H1 (cell line): ENCODE measurements at regions not wholly inside any gene's neighbourhood (a gene's known extent, or its start where the extent isn't known, plus 50 kb on each side); places are given as distances from the start of the nearest gene placed in this dataset.

Experiments
- CTCF ChIA-PET: fragments of 300-600 bp; sonication (Branson Sonifier 250); formaldehyde crosslinking; loops from one replicate; lab custom pipeline; 2021; ENCODE audit not compliant: partially characterized antibody; lab: Charles Lee
- POLR2A ChIA-PET: fragments of 300-600 bp; sonication (Branson Sonifier 250); formaldehyde crosslinking; loops from one replicate; lab custom pipeline; 2021; ENCODE audit warnings: inconsistent platforms; ENCODE audit not compliant: partially characterized antibody; lab: Charles Lee
- DNase-seq, 2 experiments: peaks; one replicate each; pipeline versions ENCODE4 v3.0.0 to v3.0.0-alpha.2; 2010 to 2022; ENCODE audit warnings: low spot score in 2 of 2, low read depth in 1 of 2, mixed read lengths in 1 of 2
- FAIRE-seq: peaks from 2 replicates; lab custom pipeline; 2011; peaks lifted over from hg19 to GRCh38; lab: Jason Lieb, UNC
- H2AFZ ChIP-seq: 2 replicates; pipeline ENCODE4 v1.8.1; 2012; ENCODE audit warnings: low read length, inconsistent platforms
- H2AK5ac ChIP-seq: 2 replicates; pipeline ENCODE4 v1.6.1; 2013; ENCODE audit warnings: low read depth, low read length
- H2BK120ac ChIP-seq: replicated peaks from 2 replicates; pipeline ENCODE3; 2013; ENCODE audit warnings: low read depth, low read length, inconsistent platforms
- H2BK12ac ChIP-seq: 2 replicates; pipeline ENCODE4 v1.6.1; 2013; ENCODE audit warnings: low read depth, low read length
- H2BK15ac ChIP-seq: 2 replicates; pipeline ENCODE4 v1.6.1; 2013; ENCODE audit warnings: low read length
- H2BK20ac ChIP-seq: 2 replicates; pipeline ENCODE4 v1.6.1; 2013; ENCODE audit warnings: low read length
- H2BK5ac ChIP-seq: 2 replicates; pipeline ENCODE4 v1.6.1; 2013; ENCODE audit warnings: low read depth, low read length
- H3K14ac ChIP-seq: 2 replicates; pipeline ENCODE4 v1.6.1; 2013; ENCODE audit warnings: inconsistent platforms; ENCODE audit not compliant: insufficient read length
- H3K18ac ChIP-seq: 2 replicates; pipeline ENCODE4 v1.6.1; 2013; ENCODE audit warnings: low read length; ENCODE audit errors: extremely low read depth
- H3K23ac ChIP-seq: 2 replicates; pipeline ENCODE4 v1.6.1; 2013; ENCODE audit warnings: inconsistent platforms; ENCODE audit not compliant: insufficient read length
- H3K23me2 ChIP-seq: 2 replicates; pipeline ENCODE4 v1.6.1; 2013; ENCODE audit warnings: low read depth, low read length
- H3K27ac ChIP-seq: 2 replicates; pipeline ENCODE4 v1.6.1; 2011; ENCODE audit warnings: low read depth, low read length, inconsistent platforms
- H3K27me3 ChIP-seq, 4 experiments: replicated peaks in 1 of 4; 1 replicate in 1 of 4; 2 replicates in 3 of 4; pipeline versions ENCODE4 v1.6.1 to v1.8.1; 2011 to 2013; ENCODE audit warnings: low read length in 3 of 4, mild to moderate bottlenecking in 3 of 4, inconsistent platforms in 2 of 4, mixed read lengths in 2 of 4, moderate library complexity in 1 of 4; ENCODE audit not compliant: control insufficient read depth in 3 of 4, insufficient read depth in 3 of 4; ENCODE audit errors: extremely low read depth in 1 of 4
- H3K36me3 ChIP-seq, 4 experiments: 2 replicates each; pipeline versions ENCODE4 v1.6.1 to v1.8.1; 2011 to 2013; ENCODE audit warnings: mild to moderate bottlenecking in 4 of 4, low read length in 3 of 4, moderate library complexity in 2 of 4, control low read depth in 1 of 4, inconsistent platforms in 1 of 4; ENCODE audit not compliant: insufficient read depth in 4 of 4, control insufficient read depth in 2 of 4
- H3K4ac ChIP-seq: replicated peaks from 2 replicates; pipeline ENCODE3; 2013; ENCODE audit warnings: low read length, low read depth, mixed read lengths, inconsistent platforms; ENCODE audit not compliant: insufficient read length
- H3K4me1 ChIP-seq, 4 experiments: replicated peaks in 1 of 4; 1 replicate in 1 of 4; 2 replicates in 3 of 4; pipeline versions ENCODE4 v1.6.1 to v1.8.1; 2011 to 2013; ENCODE audit warnings: low read length in 3 of 4, inconsistent platforms in 2 of 4, mixed read lengths in 1 of 4; ENCODE audit not compliant: insufficient read depth in 4 of 4, control insufficient read depth in 3 of 4
- H3K4me2 ChIP-seq, 2 experiments: 2 replicates each; pipeline versions ENCODE4 v1.6.1 to v1.8.1; 2011 to 2013; ENCODE audit warnings: low read depth in 2 of 2, low read length in 2 of 2, control low read depth in 1 of 2, inconsistent platforms in 1 of 2, mild to moderate bottlenecking in 1 of 2; ENCODE audit not compliant: insufficient read depth in 1 of 2
- H3K4me3 ChIP-seq, 4 experiments: fragments of 200-600, 300-600 bp in 1 of 4; sonication (generic), shearing (Covaris generic), sonication (Bioruptor Twin) in 1 of 4; 2 replicates each; pipeline versions ENCODE4 v1.5.1 to v1.8.1; 2011 to 2016; ENCODE audit warnings: low read length in 4 of 4, low read depth in 3 of 4, control low read depth in 2 of 4, inconsistent platforms in 2 of 4, mild to moderate bottlenecking in 2 of 4, mixed read lengths in 1 of 4, moderate library complexity in 1 of 4; ENCODE audit not compliant: insufficient read depth in 2 of 4; ENCODE audit errors: extremely low read depth in 1 of 4
- H3K56ac ChIP-seq: replicated peaks from 2 replicates; pipeline ENCODE3; 2013; ENCODE audit warnings: low read depth, mild to moderate bottlenecking, mixed read lengths, low read length, inconsistent platforms; ENCODE audit not compliant: insufficient read length
- H3K79me1 ChIP-seq: 2 replicates; pipeline ENCODE4 v1.6.1; 2013; ENCODE audit warnings: low read depth, low read length, control low read depth
- H3K79me2 ChIP-seq, 2 experiments: 2 replicates each; pipeline versions ENCODE4 v1.6.1 to v1.8.1; 2012 to 2013; ENCODE audit warnings: low read length in 2 of 2, mild to moderate bottlenecking in 2 of 2, inconsistent platforms in 1 of 2; ENCODE audit not compliant: insufficient read depth in 2 of 2, control insufficient read depth in 1 of 2
- H3K9ac ChIP-seq, 4 experiments: replicated peaks in 1 of 4; 1 replicate in 1 of 4; 2 replicates in 3 of 4; pipeline versions ENCODE4 v1.6.1 to v1.8.1; 2011 to 2013; ENCODE audit warnings: low read depth in 3 of 4, low read length in 3 of 4, control low read depth in 2 of 4, mild to moderate bottlenecking in 2 of 4, moderate library complexity in 2 of 4, inconsistent platforms in 1 of 4; ENCODE audit errors: extremely low read depth in 1 of 4
- H3K9me3 ChIP-seq, 2 experiments: 2 replicates each; pipeline versions ENCODE4 v1.6.1 to v1.8.1; 2012 to 2013; ENCODE audit warnings: mild to moderate bottlenecking in 2 of 2, moderate library complexity in 2 of 2, control low read depth in 1 of 2, inconsistent platforms in 1 of 2, low read depth in 1 of 2, low read length in 1 of 2, mixed read lengths in 1 of 2; ENCODE audit not compliant: insufficient read depth in 2 of 2
- H4K20me1 ChIP-seq, 2 experiments: replicated peaks in 1 of 2; 2 replicates each; pipeline versions ENCODE3 to v1.8.1; 2011 to 2013; ENCODE audit warnings: inconsistent platforms in 2 of 2, low read length in 2 of 2, mild to moderate bottlenecking in 1 of 2; ENCODE audit not compliant: insufficient read depth in 2 of 2, control insufficient read depth in 1 of 2
- H4K5ac ChIP-seq: 2 replicates; pipeline ENCODE4 v1.6.1; 2013; ENCODE audit warnings: low read length, low read depth, mixed read lengths, inconsistent platforms; ENCODE audit not compliant: insufficient read length
- H4K8ac ChIP-seq: 2 replicates; pipeline ENCODE4 v1.8.0; 2013; ENCODE audit warnings: mild to moderate bottlenecking, moderate library complexity, low read length, inconsistent platforms; ENCODE audit not compliant: insufficient read depth; ENCODE audit errors: extremely low read depth
- H4K91ac ChIP-seq: replicated peaks from 2 replicates; pipeline ENCODE3; 2013; ENCODE audit warnings: low read length, mixed read lengths, inconsistent platforms; ENCODE audit not compliant: insufficient read length
- SIN3A ChIP-seq, 2 experiments: IDR thresholded peaks in 1 of 2; conservative IDR thresholded peaks in 1 of 2; 2 replicates each; pipeline ENCODE4 v1.6.1; 2011 to 2012; ENCODE audit warnings: low read length in 2 of 2, improper control_type of control experiment in 1 of 2, low read depth in 1 of 2, mild to moderate bottlenecking in 1 of 2
- SRF ChIP-seq: IDR thresholded peaks from 2 replicates; pipeline ENCODE4 v1.6.1; 2011; ENCODE audit warnings: mild to moderate bottlenecking, low read depth, low read length, moderate library complexity
- WGBS, 2 experiments: shearing (Covaris generic) in 1 of 2; methylation state at CpG; one replicate each; pipeline versions ENCODE4 v1.1.6 to v1.1.7; 2013 to 2015; ENCODE audit warnings: low lambda C conversion rate in 2 of 2, mixed read lengths in 2 of 2, inconsistent platforms in 1 of 2, low coverage in 1 of 2, missing lambda C conversion rate in 1 of 2; ENCODE audit not compliant: insufficient replicate concordance in 2 of 2, insufficient coverage in 1 of 2, insufficient read length in 1 of 2; ENCODE audit errors: extremely low coverage in 1 of 2, missing lambda C conversion rate in 1 of 2; 5-methylcytosine and 5-hydroxymethylcytosine counted together

GRCh38 chr5:74978345-74978744 is 74.0 kb downstream of the GCNT4 start:
- H4K5ac ChIP-seq = no peak overlapping the region
- H3K9me3 ChIP-seq = peaks cover 4 to 8% of the 10 kb centered on the region in 2 experiments; a peak in 1 of 4 replicates
- POLR2A ChIA-PET = no interaction called here
- no peaks in the 10 kb centered on the region for H3K27me3 ChIP-seq
- no peak overlapping the region for H3K4me3 ChIP-seq
- H4K91ac ChIP-seq = no peak overlapping the region
- no peak overlapping the region for H3K18ac ChIP-seq
- no peaks in the 10 kb centered on the region for H3K23me2 ChIP-seq
- no peak overlapping the region for H3K4me2 ChIP-seq
- no peak overlapping the region for H3K4ac ChIP-seq
- no peak overlapping the region for H2AFZ ChIP-seq
- H2BK20ac ChIP-seq = no peak overlapping the region
- FAIRE-seq = no peak
- H3K4me1 ChIP-seq = 0 out of 7 replicates have a peak, but pooled peaks cover 0 to 5% (median 0%) of the 10 kb centered on the region in 4 experiments
- TF ChIP-seq SRF (no peak), SIN3A (conservative IDR thresholded peaks at IDR 0.05 in 1 of 2, IDR thresholded peaks at IDR 0.05 in 1 of 2; ENCODE audit: low read depth in 1 of 2, low read length in 2 of 2) (no peak)
- no peak overlapping the region for H3K27ac ChIP-seq
- H4K8ac ChIP-seq = no peak overlapping the region
- no peaks in the 10 kb centered on the region for H3K36me3 ChIP-seq
- WGBS, 2 experiments = 77% methylated on average over 1 of the region's 1 CpG; no CpG with 5 or more reads in 1 of the 2 experiments
- H3K14ac ChIP-seq = no peak overlapping the region
- H3K56ac ChIP-seq = no peak overlapping the region
- H2BK120ac ChIP-seq = no peak overlapping the region
- H2BK15ac ChIP-seq = no peak overlapping the region
- no peak for DNase-seq
- H3K9ac ChIP-seq = no peak overlapping the region
- no peak overlapping the region for H3K23ac ChIP-seq
- H2BK12ac ChIP-seq = no peak overlapping the region
- CTCF ChIA-PET = no interaction called here
- no peaks in the 10 kb centered on the region for H3K79me2 ChIP-seq
- H4K20me1 ChIP-seq = no peaks in the 10 kb centered on the region
- no peaks in the 10 kb centered on the region for H3K79me1 ChIP-seq
- H2AK5ac ChIP-seq = no peak overlapping the region
- H2BK5ac ChIP-seq = no peak overlapping the region
